GM18502 (cell line): ENCODE measurements at regions not wholly inside any gene's neighbourhood (a gene's known extent, or its start where the extent isn't known, plus 50 kb on each side); places are given as distances from the start of the nearest gene placed in this dataset.
"Not testable (repeated sequence)": the region's sequence is repeated elsewhere in the genome, so short reads cannot be mapped to it uniquely, and the experiment has no call there.

Experiments used
- ATAC-seq: cut with Tn5 transposase; IDR thresholded peaks from one replicate; pipeline ENCODE4 v1.9.1; 2021; ENCODE audit warnings: mild to moderate bottlenecking; ENCODE audit not compliant: unreplicated experiment, poor library complexity

GRCh38 chr5:106420102-106420501 lies 1250.6 kb downstream of the EFNA5 start:
- ATAC-seq: no peak

GRCh38 chr5:106418196-106418595 lies 1252.5 kb downstream of the EFNA5 start:
- no peak for ATAC-seq

- no peak for ATAC-seq
Observed at GRCh38 chr5:106417566-106417965, 1253.2 kb downstream of the EFNA5 start.

- ATAC-seq: no peak
Observed at GRCh38 chr5:106417163-106417562, 1253.6 kb downstream of the EFNA5 start.

GRCh38 chr5:106415541-106415940 lies 1255.2 kb downstream of the EFNA5 start:
- no peak for ATAC-seq

GRCh38 chr5:106414342-106414741 lies 1256.4 kb downstream of the EFNA5 start:
- no peak for ATAC-seq

GRCh38 chr5:106412606-106413005 lies 1258.1 kb downstream of the EFNA5 start:
- ATAC-seq: no peak

GRCh38 chr5:106408570-106408969 lies 1262.2 kb downstream of the EFNA5 start:
- ATAC-seq: no peak

- ATAC-seq: no peak
Observed at GRCh38 chr5:106408141-106408540, 1262.6 kb downstream of the EFNA5 start.

- no peak for ATAC-seq
Observed at GRCh38 chr5:106401561-106401960, 1269.2 kb downstream of the EFNA5 start.

GRCh38 chr5:106399391-106399790 lies 1271.3 kb downstream of the EFNA5 start:
- no peak for ATAC-seq

- no peak for ATAC-seq
Observed at GRCh38 chr5:106397700-106398099, 1273.0 kb downstream of the EFNA5 start.

GRCh38 chr5:106393276-106393675 lies 1277.5 kb downstream of the EFNA5 start:
- no peak for ATAC-seq

- no peak for ATAC-seq
Observed at GRCh38 chr5:106392766-106393165, 1278.0 kb downstream of the EFNA5 start.

GRCh38 chr5:106387767-106388166 lies 1283.0 kb downstream of the EFNA5 start:
- not testable (repeated sequence) for ATAC-seq

GRCh38 chr5:106386287-106386686 lies 1284.5 kb downstream of the EFNA5 start:
- ATAC-seq: no peak

- no peak for ATAC-seq
Observed at GRCh38 chr5:106380736-106381135, 1290.0 kb downstream of the EFNA5 start.

- no peak for ATAC-seq
Observed at GRCh38 chr5:106376522-106376921, 1294.2 kb downstream of the EFNA5 start.

GRCh38 chr5:106374956-106375355 lies 1295.8 kb downstream of the EFNA5 start:
- ATAC-seq: no peak

GRCh38 chr5:106368021-106368420 lies 1302.7 kb downstream of the EFNA5 start:
- ATAC-seq: no peak

- ATAC-seq: no peak
Observed at GRCh38 chr5:106367281-106367680, 1303.5 kb downstream of the EFNA5 start.

GRCh38 chr5:106363578-106363977 lies 1307.2 kb downstream of the EFNA5 start:
- no peak for ATAC-seq

- no peak for ATAC-seq
Observed at GRCh38 chr5:106361905-106362304, 1308.8 kb downstream of the EFNA5 start.
